GM04503 (cell line): ENCODE measurements at regions not wholly inside any gene's neighbourhood (a gene's known extent, or its start where the extent isn't known, plus 50 kb on each side); places are given as distances from the start of the nearest gene placed in this dataset.

Experiments
- DNase-seq: peaks from one replicate; pipeline ENCODE4 v3.0.0-alpha.2; 2012; ENCODE audit warnings: low read depth

DNA sequence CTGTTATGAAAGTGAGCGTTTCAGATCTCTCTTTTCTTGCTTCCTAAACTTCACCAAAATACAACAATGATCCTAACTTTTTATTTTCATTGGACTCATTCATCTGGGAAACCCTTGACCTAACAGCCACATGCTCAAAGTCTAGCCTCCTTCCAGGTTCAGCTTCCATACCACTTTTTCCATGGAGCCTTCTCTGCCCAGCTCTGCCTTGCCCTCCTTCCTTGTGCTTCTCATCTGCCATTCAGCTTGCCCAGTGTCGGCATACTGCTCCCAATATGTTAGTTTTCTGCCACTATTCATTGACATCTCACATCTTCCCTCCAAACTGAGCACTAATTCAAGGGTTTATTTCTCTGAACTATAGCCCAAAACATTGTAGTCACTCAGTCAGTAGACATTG is 214.7 kb downstream of the RAD51AP2 start:
- DNase-seq, result no peak

DNA sequence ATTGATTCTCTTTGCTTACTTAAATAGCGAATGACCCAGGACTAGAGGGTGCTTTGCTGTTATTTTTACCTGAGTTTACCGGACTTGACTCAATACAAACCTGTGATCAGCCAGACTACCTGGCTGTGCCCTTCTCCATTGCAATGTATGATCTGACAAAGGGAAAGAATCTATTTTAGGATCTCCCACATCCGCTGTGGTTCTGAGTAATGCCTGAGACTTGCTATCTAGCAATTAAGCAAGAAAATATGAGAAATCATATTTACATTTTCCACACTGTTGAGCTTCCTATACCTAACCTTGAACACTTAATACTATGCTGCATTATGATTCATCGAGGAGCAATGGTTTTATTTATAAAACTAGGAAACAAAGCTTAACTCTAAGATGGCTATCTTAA is 215.2 kb downstream of the RAD51AP2 start:
- DNase-seq, result no peak

DNA sequence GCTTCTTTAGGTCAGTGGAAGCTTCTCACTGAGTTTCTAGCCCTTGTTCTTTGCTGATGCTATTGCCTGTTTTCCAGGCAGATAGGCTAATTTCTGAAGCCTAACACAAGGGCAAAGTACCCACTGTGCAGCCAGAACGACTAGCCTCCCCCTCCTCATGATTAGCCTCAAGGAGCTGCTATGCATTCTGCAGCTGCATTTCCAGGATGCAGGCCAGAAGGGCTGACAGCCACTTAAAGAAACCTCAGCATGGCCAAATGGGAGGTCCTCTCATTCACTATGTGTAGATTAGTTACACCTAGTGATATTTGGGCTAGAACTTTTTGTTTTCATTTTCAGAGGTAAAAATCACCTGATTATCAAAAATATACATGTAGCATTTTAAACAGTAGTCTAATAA is 216.0 kb downstream of the RAD51AP2 start:
- no peak for DNase-seq

DNA sequence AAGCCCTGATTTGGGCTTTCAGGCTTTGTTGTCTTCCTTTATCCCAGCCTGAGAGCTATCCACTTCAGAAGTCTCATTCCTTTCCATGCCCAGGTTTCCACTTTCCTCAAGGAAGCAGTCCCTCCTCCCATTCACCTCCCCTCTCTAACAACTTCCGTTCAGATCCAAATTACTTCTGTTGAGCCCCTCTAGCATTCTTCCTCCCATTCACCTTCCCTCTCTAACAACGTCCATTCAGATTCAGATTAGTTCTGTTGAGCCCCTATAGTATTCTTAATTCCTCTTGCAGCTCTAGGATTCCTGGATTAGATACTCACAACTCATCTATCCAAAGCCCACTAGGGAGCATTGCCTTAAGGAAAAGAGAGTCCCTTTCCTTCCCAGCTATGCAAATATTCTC is 216.8 kb downstream of the RAD51AP2 start:
- DNase-seq, result no peak

DNA sequence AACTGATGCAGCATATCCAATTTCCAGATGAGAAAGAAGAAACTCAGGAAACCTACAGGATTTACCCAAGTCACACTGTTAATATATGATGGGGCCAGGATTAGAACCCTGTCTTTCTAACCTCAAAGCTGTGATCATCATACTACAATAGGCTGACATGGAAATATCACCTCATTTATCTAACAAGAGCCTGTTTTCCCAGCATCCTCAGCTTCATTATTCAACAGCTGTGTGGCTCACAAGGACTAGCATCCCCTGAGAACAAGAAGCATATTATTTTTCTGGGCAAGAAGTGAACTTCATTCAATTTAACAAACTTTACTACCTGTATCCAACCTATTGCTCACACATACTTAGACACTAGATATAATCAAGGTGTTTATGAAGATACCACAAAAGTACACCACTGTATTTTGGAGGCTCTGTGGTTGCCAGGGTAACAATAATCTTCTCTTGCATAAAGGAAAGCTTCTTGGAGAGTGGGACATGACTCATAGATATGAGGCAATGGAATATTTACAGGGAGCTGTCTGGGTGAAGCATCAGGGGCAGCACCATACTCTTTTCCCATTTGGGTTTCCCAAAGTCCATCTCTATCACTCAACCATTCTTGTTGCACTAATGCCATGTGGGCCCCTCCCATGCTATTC is 218.2 kb downstream of the RAD51AP2 start:
- peak; percentile 37 for DNase-seq

DNA sequence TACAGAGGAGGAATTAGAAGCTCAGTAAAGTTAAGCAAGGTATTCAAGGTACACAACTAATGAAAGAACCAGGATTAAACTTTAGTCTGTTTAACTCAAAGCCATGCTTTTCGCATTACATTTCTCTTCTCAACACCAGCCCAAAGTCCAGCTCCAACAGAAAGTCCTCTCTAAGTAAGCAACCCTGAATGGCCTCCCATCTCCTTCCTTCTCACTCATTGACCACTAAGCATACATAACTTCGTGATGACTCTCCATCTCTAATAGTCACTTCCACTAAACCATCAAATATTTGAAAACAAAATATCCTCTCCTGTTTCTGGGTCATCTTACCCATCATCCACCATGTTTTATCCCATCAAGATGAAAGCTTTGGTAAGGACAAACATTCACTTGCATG is 219.8 kb downstream of the RAD51AP2 start:
- DNase-seq, result no peak

DNA sequence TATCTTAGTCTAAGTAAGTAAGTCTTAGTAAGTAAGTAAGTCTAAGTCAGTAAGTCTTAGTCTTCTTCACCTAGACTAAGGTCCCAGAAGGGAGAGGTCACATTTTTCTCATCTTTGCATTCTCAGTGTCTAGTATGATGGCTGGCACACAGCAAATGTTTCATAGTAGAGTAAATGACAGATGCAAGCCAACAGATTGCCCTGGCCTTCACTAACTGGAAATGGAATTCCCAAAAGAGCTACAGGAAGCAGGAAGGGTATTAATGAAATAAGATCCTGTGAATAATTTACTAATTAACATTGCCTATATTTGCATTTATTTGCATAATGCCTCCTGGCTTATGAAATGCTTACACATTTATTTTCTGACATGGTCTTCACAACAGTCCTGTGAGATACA is 221.6 kb downstream of the RAD51AP2 start:
- no peak for DNase-seq

DNA sequence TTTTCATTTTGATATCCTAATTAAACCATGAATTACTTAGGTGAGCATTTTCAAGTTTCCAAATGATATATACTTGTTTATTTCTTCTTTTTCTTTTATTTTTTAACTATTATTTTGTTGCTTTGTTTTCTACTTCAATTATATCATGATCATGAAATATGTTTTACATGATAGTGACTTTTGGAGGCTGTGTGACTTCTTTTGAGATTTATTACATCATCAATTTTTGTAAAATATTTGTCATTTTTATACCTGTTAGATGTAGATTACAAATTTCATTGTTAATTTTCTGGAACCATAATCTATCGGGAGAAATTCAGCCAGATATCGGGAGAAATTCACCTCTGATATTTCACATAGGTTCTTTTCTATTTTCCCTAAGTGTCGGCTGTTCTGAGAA is 228.6 kb downstream of the RAD51AP2 start:
- DNase-seq, result no peak

DNA sequence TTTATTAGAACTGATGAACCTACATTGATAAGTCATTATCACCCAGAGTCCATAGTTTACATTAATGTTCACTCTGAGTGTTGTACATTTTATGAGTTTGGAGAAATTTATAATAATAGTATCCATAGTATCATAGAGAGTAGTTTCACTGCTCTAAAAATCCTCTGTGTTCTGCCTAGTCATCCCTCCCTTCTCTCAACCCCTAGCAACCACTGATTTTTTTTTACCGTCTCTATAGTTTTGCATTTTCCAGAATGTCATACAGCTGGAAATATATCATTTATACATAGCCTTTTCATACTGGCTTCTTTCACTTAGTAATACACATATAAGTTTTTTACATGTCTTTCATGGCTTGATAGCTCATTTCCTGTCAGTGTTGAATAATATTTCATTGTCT is 231.1 kb downstream of the RAD51AP2 start:
- no peak for DNase-seq

DNA sequence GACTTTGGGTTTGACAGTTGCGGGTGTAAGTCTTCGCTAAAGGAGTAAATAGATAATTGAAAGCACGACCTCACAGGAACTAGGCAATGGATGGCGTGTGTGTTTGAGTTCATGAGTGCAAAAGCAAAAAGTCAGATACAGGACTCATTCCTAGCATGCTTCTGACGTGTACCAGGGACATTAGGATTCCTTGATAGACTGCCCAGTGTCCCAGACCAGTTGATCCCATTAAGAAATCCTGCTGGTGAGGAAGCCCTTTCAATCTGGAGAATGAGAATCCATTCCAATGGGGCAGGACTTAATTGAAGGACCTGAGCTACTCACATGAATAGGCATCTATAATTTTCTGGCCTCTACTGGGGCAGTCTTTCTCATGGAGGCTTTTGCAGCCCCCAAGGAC is 235.4 kb downstream of the RAD51AP2 start:
- DNase-seq, result no peak

DNA sequence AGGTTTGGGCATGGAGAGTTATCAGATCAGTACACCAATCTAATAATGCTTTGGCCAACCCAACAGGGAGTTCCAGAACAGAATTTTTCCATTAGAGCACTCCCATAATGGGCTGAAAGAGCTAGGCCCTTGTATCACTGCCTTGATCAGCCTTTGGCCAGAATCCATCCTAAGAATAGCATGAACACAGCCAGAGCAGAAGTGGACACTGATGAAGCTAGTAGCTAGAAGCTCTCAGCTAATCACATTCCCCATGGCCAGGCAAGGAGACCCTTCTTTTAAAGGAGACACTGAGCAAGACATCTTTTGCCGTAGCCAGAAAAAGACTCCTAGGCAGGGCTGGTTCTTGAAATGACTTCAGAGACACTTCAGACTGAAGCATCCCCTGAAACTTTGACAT is 236.0 kb downstream of the RAD51AP2 start:
- no peak for DNase-seq

DNA sequence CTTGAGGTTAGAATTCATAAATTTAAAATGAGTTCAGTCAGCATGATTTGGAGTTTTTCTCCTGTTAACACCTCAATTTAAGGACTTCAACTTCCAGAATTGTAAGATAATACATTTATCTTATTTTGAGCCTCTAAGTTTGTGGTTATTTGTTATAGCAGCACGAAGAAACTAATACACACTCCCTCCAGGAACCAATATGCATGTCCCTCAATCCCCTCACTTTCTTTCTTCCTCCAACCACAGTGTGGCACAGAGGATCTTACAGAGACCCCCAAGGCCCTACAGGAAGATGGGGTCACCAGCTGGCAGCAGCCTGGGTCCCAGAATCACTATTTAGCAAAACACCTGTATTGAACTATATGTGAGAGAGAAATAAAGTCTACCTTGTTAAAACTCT is 242.0 kb downstream of the RAD51AP2 start:
- DNase-seq, result no peak

DNA sequence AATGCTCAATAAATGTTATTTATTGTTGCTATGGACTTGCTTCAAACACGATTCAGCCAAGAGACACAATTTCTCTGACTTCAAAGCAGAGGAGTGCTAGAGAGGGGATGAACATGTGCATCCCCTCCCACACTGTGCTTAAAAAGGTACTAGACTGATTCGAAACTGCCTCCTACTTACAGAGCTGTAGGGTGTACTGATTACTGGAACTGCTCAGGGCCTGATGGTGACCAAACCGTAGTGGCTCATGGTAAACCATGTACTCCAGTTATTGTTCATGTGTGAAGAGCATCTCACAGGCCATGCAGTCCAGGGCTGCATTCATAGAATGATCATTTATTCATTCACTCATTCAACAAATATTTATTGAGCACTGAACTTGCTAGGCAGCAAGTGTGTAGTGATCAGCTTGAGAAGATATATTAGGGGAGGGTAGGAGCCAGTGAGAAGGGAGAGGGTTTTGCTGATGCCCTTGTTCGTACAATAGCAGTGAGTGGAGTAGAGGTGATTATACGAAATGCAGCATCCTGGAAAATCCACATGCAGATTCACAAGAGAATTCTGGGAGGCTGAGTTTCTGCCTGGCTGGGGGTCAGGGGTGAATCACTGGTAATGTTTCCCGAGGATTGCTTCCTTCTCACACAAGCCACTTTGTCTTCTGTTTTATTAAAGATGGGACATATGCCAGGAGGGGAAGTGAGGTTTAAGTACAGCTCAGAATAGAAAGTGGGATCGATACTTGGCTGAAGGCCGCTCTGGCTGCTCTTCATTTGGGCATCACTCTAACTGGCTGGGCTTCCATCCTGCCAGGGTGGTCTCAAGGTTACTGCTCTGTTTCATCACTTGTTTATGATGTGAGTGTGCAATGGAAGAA is 245.4 kb downstream of the RAD51AP2 start:
- no peak for DNase-seq

DNA sequence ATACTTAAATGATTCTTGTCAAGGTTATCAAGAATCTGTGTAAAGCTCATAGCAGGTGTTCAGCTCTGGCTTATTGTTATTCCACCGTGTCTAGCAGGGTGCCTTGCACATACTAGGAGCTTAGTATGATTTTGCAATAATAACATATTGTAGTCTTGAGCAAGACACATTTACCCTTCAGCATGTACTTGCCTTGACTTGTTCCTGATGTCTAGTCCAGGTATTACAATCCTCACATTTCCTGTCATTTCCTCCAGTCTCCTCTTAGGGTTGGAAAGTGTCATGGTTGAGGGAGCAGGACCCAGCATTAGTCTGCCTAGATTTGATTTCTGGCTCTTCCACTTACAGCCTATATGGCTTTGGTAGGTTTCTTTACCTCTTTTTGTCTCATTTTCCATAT is 246.1 kb downstream of the RAD51AP2 start:
- no peak for DNase-seq

DNA sequence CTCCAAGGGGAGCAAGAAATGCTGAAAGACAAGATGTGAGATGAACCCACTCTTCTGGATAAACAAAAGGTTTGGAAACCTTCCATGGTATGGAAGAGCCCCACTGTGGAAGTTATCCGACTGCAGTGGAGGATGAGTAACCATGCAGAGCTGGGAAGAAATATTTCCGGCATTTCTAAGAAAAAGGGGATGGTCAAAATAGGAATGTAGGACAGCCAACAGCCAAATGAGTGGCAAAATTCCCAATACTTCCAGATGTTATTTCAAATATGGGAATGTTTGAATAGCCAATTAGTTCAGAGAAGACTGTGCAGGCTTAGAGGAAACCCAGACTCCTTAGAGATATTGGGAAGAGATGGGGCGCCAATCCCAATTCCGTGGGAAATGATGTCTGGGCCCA is 246.8 kb downstream of the RAD51AP2 start:
- DNase-seq, result peak; percentile 8

DNA sequence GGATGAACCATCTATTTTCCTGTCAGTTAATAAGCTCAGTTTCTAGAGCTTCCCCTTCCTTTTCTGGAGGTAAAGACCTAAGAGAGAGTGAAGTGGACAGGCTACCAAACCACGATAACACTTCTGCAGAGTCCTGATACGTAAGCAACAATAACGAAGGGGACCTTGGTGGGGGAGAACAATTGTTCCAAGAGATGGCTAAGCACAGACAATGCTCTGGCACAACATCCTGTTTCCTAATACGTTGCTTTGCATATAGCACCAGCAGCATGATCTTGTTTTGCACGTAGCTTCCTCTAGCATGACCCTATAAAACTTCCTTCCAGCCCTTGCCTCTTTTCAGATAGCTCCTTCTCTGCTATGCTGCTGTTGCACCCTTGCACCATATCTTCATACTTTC is 247.3 kb downstream of the RAD51AP2 start:
- no peak for DNase-seq

DNA sequence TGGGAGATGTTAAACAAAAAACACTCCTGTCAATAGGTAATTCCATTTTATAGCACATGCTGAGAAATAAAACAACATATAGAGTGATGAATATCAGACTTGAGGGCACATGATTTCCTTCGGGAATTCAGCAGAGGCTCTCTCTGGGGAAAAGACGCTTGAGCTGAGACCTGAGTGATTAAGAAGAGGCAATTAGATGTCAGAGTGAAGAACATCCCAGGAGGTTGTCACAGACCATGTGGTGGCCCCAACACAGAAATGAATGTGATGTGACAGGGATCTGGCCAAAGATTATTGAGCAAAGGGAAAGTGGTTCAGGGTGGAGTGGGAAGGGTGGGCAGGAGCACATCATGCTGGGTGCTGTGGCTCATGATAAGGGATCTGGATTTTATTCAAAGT is 254.7 kb downstream of the RAD51AP2 start:
- DNase-seq, result no peak

DNA sequence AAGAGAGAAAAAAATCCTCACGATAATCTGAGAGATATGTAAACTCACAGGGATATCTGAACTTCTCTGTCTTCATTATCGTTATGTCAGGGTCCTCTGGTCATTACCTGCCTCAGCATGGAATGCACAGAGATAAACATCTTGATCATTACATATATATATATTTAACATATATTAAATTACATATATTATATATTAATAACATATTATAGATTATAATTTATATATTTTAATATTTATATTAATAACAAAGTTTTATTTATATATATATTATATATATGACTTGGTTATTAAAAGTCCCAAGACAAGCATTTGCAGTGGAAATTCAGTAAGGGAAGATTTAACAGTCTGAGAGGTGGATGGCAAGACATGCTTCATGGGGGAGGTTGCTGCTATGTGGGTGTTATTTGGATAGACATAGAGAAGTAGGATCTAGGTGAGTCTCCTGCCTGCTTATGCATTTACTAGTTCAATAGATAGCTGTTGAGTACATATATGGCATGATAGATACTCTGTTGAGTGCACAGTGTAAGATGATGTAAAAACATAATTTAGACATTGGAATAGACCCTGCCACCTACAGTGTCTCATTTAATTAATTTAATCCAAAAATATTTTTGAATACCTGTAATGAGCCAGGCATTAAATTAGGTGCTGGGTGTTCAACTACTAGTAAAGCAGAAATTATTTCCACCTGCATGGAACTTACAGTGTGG is 255.2 kb downstream of the RAD51AP2 start:
- DNase-seq, result no peak

DNA sequence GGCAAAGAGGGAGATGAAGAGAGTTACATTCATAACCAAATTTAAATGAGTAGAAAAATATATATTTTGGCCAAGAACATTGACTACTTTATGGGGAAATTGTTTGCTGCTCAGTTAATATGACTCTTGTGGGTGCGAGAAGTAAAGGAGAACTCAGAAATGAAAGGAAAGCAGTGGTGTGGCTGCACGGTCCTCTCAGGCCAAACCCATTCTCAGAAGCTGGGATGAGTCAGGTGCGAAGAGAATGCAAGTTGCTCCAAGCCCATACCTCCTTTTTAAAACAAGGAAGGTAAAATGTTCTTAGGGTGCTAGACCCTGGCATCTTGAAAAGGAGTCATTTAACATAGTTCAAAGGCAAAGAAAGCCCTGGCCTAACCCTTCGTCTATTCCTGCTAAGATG is 258.6 kb downstream of the RAD51AP2 start:
- no peak for DNase-seq

DNA sequence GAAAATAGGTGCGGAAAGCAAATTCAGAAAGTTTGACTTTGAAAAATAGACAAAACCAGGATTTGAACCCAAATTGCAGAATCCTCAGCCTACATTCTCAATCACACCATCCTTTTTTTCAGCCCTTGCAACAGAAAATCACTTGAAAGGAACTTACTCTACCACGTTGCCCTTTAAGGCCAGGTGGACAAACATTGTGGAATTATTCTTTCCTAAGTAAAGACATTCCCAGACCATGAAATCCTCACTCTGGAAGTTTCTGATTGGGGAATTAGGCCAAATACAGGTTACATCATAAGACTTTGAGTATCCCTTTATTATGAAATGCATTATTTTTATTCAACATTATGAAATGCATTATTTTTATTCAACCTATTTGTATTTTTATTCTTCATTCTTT is 259.4 kb downstream of the RAD51AP2 start:
- DNase-seq, result no peak

DNA sequence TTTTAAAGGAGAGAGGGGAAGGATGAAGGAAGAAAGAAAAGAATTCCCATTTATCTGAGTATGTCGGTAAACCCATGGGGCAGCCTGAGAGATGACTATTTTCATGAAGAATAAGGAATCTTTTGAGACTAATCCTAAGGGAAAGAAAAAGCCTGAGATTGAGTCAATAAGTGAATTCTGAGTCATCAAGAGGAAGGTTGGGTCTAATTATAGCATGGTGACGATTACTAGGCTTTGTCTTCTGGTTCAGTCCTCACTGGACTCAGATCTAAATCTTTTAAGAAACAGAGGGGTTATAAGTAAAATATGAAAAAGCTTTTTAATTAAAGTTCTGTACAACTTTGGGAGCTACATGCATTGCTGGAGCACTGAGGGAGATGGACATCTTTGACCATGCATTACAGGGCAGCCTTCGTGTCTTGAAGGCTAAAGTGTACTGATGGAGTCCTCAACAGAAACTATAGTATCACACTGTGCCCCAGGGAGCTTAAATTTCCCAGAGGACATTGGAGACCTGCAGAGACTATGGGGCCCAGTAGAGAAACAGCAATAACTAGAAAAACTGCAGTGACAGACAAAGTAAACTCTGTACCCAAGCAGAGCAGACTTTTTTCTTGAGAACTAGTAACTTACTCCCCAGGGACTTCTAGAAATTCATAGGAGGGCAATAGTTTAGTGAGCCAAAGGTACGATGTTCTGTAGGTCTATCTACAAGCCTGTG is 260.9 kb downstream of the RAD51AP2 start:
- DNase-seq, result no peak

DNA sequence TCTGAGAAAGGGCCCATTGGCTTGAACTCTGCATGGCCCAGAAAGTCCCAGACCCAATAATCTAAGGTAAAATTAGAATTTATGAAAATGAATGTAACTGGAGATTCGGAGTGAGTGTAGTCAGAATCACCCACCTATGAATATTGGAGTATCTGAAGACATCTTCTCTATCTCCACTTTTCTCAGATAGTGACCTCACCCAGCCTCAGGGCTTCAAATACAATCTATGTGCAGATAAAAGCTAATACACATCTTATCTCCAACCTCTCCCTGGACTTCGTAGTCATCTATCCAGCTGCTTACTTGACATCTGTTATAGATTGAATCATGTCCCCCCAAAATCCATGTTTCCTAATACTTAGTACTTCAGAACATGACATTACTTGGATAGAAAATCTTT is 263.2 kb downstream of the RAD51AP2 start:
- no peak for DNase-seq

DNA sequence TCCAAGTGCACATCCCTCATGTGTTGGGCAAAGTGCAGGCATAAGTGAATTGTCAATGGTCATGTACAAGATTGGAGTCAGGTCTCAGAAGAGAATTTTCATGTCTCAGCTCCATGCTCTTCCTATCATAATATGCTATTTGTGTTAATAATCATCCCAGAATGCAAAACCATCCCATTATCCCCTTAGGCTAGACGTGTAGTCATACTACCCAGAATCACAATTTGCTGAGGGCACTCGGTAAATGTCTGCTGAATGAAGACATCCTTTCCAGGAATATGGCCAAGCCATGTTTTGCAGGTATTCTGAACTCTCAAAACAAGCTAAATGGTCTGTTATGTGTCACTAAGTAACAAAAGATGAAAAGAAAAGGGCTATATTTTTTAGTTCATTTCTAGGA is 263.8 kb downstream of the RAD51AP2 start:
- no peak for DNase-seq
